SU-DHL-6 (cell line): ENCODE measurements at regions not wholly inside any gene's neighbourhood (a gene's known extent, or its start where the extent isn't known, plus 50 kb on each side); places are given as distances from the start of the nearest gene placed in this dataset.

Experiments
- CTCF ChIP-seq: fragments of 200-600 bp; sonication (generic); IDR thresholded peaks from one replicate; pipeline ENCODE4 v1.5.1; 2017; ENCODE audit warnings: antibody characterized with exemption, mild to moderate bottlenecking, low read length, moderate library complexity; ENCODE audit not compliant: insufficient read depth, poor library complexity, severe bottlenecking
- EZH2phosphoT487 ChIP-seq: fragments of 200-600 bp; sonication (generic), shearing (Covaris generic); conservative IDR thresholded peaks from 2 replicates; pipeline ENCODE4 v1.6.1; 2018; ENCODE audit warnings: mild to moderate bottlenecking, antibody characterized with exemption, low read length, moderate library complexity, mixed read lengths

GRCh38 chr10:35696392-35697287 is 54.5 kb upstream of the FZD8 start:
- TF ChIP-seq CTCF (no peak), EZH2phosphoT487 (no peak)
